ENCODE measurements at regions not wholly inside any gene's neighbourhood (a gene's known extent, or its start where the extent isn't known, plus 50 kb on each side); places are given as distances from the start of the nearest gene placed in this dataset.
"Not testable (repeated sequence)": the region's sequence is repeated elsewhere in the genome, so short reads cannot be mapped to it uniquely, and the experiment has no call there.

- no peak for DNase-seq (ENCODE audit: low read depth in 2 of 2)
These were observed 284.3 kb downstream of the RWDD3 start for GRCh38 chr1:95518310-95518709.

- DNase-seq (ENCODE audit: low read depth in 2 of 2): no peak
These were observed 286.4 kb downstream of the RWDD3 start for GRCh38 chr1:95520390-95520789.

GRCh38 chr1:95532335-95532734 lies 298.3 kb downstream of the RWDD3 start:
- DNase-seq (ENCODE audit: low read depth in 2 of 2): no peak

- no peak for DNase-seq (ENCODE audit: low read depth in 2 of 2)
These were observed 301.0 kb downstream of the RWDD3 start for GRCh38 chr1:95534985-95535384.

DNA sequence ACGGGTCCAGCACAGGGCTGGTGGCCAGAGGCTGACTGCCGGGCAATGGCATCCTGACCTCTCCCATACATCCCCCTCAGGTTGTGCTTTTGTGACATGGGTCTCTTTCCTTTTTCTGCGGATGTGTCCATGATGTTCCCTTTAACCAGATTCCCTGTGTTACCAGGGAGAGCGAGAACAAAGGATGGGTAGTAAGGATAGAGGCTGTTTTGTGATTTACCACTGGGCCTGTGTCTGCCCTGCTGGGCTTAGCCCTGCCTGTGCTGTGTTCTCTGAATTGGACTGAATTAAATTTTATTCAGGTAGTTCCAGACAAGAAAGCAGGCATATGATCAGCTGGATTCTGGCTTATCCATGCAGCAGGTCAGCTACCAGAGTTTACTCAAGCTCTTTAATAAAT lies 301.6 kb downstream of the RWDD3 start:
- no peak for DNase-seq (ENCODE audit: low read depth in 2 of 2)

GRCh38 chr1:95536501-95536900 lies 302.5 kb downstream of the RWDD3 start:
- no peak for DNase-seq (ENCODE audit: low read depth in 2 of 2)

DNA sequence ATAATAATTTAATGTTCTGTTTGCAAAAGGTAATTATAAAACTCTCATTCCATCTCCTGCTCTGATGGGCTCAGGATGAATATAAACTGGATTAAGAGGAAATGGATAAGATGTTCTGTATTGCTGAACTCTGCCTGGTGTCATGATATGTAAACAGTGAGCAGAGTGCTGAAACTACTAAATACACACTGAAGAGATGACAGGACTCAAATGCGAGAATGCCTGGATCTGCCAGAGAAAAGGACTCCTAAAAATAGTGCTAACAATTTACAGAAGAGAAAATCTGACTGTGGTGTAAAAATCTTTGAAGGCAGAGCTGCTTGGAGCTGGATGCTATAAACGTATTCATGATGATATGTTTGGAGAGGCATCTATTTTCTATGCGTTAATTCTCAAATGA lies 303.2 kb downstream of the RWDD3 start:
- no peak for DNase-seq (ENCODE audit: low read depth in 2 of 2)

GRCh38 chr1:95538242-95538641 lies 304.2 kb downstream of the RWDD3 start:
- DNase-seq (ENCODE audit: low read depth in 2 of 2): not testable (repeated sequence)

DNA sequence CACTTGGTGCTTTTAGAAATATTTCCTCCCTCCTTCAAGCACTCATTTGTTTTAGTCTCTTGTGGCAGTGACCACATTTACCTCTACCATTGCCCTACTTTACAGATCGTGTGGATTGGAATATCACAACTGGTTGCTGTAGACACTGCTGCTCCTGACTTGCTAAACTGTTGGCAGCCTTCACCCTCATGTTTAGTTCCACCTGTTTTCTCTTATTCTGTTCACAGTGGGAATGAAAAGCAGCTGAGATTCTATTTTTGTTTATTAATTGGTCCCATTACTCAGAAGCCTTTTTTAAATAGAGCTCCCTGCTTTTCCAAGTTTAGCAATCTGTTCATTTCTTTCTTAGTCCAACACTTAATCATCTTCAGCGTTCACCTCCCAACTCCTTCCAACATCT lies 308.9 kb downstream of the RWDD3 start:
- no peak for DNase-seq (ENCODE audit: low read depth in 2 of 2)

DNA sequence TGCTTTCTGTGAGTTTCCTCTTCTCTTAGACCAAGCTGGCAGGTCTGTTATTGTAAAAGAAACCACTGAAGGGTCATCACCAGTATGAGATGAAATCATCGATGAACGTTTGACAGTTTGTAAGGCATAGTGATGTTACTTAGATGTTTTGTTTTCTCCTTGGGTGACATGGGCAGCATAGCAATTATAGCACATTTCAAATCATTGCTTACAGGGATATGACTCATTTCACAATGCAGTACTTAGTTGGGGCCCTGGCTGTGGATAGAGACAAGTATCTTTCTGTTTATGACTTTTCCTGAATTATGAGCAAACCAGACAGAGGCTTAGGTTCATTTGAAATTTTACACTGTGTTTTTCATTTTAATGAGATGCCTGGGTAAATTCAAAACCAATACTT lies 313.0 kb downstream of the RWDD3 start:
- DNase-seq (ENCODE audit: low read depth in 2 of 2): no peak

- no peak for DNase-seq (ENCODE audit: low read depth in 2 of 2)
These were observed 314.2 kb downstream of the RWDD3 start for GRCh38 chr1:95548211-95548610.

- DNase-seq (ENCODE audit: low read depth in 2 of 2): no peak
These were observed 317.2 kb downstream of the RWDD3 start for GRCh38 chr1:95551201-95551600.

DNA sequence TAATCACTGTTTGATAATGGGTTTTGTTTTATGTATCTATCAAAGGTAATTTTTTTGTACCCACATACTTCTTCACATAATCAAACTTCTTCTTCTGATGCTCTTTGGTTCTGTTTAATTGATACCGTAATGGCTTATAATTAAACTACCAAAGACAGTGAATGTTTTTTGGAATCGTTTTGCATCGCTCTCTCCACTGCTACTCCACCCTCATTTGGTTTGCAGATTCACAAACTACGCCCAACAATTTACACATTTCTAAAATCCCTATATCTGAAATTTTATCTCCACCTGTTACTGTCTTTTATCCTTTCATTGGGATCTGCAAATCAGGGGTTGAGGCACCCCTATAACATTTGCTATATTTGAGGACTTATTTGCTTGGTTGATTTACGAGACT lies 319.6 kb downstream of the RWDD3 start:
- no peak for DNase-seq (ENCODE audit: low read depth in 2 of 2)

DNA sequence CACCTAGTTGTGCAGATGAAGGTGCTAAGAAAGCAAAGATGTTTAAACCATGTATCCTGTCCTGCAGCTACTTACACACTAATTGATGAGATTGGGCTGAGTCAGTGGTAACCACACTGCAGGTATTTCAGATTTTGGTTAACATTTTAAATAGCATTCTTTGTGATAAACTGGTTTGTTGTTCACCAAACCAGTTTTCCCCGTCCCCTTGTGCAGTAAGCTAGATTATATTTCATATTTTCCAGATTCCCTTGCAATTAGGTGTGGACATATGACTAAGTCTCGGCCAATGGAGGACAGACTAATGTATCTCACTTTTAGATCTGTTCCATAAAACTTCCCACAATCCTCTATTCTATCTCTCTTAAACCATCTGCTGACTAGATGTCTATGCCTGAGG lies 320.4 kb downstream of the RWDD3 start:
- DNase-seq (ENCODE audit: low read depth in 2 of 2): no peak

DNA sequence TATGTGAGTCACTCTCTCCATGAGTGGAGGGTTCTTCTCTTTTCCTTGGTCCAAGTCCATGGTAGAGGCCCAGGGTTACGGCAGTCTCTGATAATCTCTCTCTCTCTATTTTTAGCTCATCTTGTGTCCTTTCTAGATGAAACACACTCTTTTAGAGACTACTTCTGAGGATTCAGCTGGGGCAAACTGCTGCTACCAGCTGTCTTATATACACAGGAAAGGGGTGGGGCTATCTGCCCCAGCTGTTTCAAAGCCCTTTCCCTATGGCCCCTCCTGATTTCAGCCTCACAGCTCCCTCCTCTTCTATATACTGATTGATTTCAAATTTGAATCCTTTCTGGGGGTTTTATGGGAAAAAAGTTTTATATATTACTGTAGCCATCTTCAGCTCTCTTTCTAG lies 324.8 kb downstream of the RWDD3 start:
- no peak for DNase-seq (ENCODE audit: low read depth in 2 of 2)

GRCh38 chr1:95561346-95561745 lies 327.3 kb downstream of the RWDD3 start:
- DNase-seq (ENCODE audit: low read depth in 2 of 2): no peak

DNA sequence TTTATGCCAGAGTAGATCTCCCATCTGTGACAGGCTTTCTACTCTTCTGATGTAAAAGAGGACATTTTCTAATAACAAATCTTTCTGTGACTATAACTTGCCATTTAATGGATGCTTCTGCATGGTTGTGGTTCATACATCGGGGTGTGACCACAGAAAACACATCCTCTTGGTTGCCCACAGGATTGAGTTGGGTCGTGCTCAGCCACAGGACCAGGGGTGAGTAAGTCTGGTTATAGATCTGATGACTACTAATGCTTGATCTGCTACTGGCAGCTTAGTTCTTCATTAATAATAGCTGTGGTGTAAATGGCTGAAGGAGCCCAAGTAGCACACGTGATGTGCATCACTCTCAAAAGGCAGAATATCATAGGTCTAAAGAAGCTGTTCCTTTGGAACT lies 328.2 kb downstream of the RWDD3 start:
- DNase-seq (ENCODE audit: low read depth in 2 of 2): no peak

GRCh38 chr1:95572002-95572401 lies 338.0 kb downstream of the RWDD3 start:
- no peak for DNase-seq (ENCODE audit: low read depth in 2 of 2)

- no peak for DNase-seq (ENCODE audit: low read depth in 2 of 2)
These were observed 339.0 kb downstream of the RWDD3 start for GRCh38 chr1:95572962-95573361.

- no peak for DNase-seq (ENCODE audit: low read depth in 2 of 2)
These were observed 341.3 kb downstream of the RWDD3 start for GRCh38 chr1:95575291-95575690.

DNA sequence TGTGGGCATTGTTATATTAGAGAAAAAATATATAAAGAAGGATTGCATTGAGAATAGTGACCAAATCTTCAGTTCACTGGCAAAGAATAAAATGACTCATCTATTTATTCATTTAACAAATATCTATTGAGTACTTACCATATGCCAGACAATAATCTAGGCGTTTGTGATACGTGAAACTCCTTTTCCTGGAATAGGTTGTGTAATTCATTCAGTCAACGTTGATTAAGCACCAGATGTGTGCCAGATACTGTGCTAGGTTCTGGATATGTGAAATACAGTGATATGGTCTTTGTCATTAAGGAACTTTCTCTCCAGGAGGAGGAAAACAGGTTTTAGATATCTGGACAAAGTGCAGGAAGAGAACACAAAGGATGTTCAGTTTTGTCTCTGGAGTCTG lies 344.5 kb downstream of the RWDD3 start:
- no peak for DNase-seq (ENCODE audit: low read depth in 2 of 2)

- no peak for DNase-seq (ENCODE audit: low read depth in 2 of 2)
These were observed 348.2 kb downstream of the RWDD3 start for GRCh38 chr1:95582191-95582590.

GRCh38 chr1:95582746-95583145 lies 348.7 kb downstream of the RWDD3 start:
- DNase-seq (ENCODE audit: low read depth in 2 of 2): no peak

DNA sequence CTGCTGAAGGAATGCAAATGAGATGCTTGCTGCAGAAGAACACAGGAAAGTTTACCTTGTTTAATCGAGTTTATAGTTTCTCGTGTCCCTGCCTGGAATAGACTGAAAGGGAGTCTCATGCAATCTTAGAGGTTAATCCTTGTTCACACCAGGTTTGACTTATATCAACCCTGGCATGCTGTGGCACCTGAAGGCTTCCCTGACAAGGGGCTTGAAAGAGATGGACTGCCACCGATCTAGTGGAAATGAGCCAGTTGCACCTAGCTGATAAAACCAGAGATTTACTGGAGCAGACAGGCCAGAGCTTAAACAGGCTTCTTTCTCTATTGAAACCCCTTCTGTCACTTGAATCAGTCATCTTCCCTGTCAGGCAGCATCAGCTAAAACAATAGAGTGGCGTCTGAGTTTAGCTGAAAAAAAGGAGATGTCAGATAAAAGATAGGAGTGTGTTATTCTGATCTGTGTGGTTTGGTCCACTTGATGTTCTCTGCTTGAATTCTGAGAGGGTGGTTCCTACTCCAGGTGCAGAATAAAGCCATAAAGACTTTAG lies 349.7 kb downstream of the RWDD3 start:
- no peak for DNase-seq (ENCODE audit: low read depth in 2 of 2)

GRCh38 chr1:95584315-95584714 lies 350.3 kb downstream of the RWDD3 start:
- DNase-seq (ENCODE audit: low read depth in 2 of 2): no peak

Data from fibroblast of skin of left biceps (primary cell).